Adipocyte (in vitro differentiated cells): ENCODE measurements at regions not wholly inside any gene's neighbourhood (a gene's known extent, or its start where the extent isn't known, plus 50 kb on each side); places are given as distances from the start of the nearest gene placed in this dataset.

ENCODE experiments used
- DNase-seq: peaks from one replicate; pipeline ENCODE4 v3.0.0-alpha.2; 2015; ENCODE audit warnings: low read depth
- H3K27me3 ChIP-seq: replicated peaks from 2 replicates; pipeline ENCODE4 v1.7.0; 2013; ENCODE audit warnings: mild to moderate bottlenecking, low read length, moderate library complexity; ENCODE audit not compliant: control insufficient read depth, insufficient read depth
- H3K36me3 ChIP-seq: 2 replicates; pipeline ENCODE4 v1.7.0; 2013; ENCODE audit warnings: low read length, mild to moderate bottlenecking, moderate library complexity; ENCODE audit not compliant: control insufficient read depth, insufficient read depth, severe bottlenecking
- H3K4me1 ChIP-seq: 2 replicates; pipeline ENCODE4 v1.7.0; 2013; ENCODE audit warnings: mild to moderate bottlenecking, low read length, moderate library complexity; ENCODE audit not compliant: control insufficient read depth, insufficient read depth
- H3K4me3 ChIP-seq: 2 replicates; pipeline ENCODE4 v1.7.0; 2013; ENCODE audit warnings: mild to moderate bottlenecking, low read length, moderate library complexity
- H3K9ac ChIP-seq: 2 replicates; pipeline ENCODE4 v1.7.0; 2013; ENCODE audit warnings: mild to moderate bottlenecking, low read length, moderate library complexity
- H3K9me3 ChIP-seq: 2 replicates; pipeline ENCODE4 v1.7.0; 2013; ENCODE audit warnings: mild to moderate bottlenecking, low read length, moderate library complexity; ENCODE audit not compliant: control insufficient read depth

GRCh38 chr18:64852281-64852680, 703.4 kb upstream of the LINC00305 start:
- Histone ChIP-seq H3K36me3 (no peaks in the 10 kb centered on the region), H3K9ac (no peak overlapping the region), H3K4me1 (no peaks in the 10 kb centered on the region), H3K9me3 (no peaks in the 10 kb centered on the region), H3K4me3 (no peak overlapping the region), H3K27me3 (no peaks in the 10 kb centered on the region)
- no peak for DNase-seq

GRCh38 chr18:64851726-64852125, 702.8 kb upstream of the LINC00305 start:
- Histone ChIP-seq H3K27me3 (no peaks in the 10 kb centered on the region), H3K9ac (no peak overlapping the region), H3K36me3 (no peaks in the 10 kb centered on the region), H3K9me3 (no peaks in the 10 kb centered on the region), H3K4me3 (no peak overlapping the region), H3K4me1 (no peaks in the 10 kb centered on the region)
- no peak for DNase-seq

GRCh38 chr18:64850791-64851190, 701.9 kb upstream of the LINC00305 start:
- H3K4me3 ChIP-seq: no peak overlapping the region
- H3K9ac ChIP-seq: no peak overlapping the region
- no peak for DNase-seq
- H3K36me3 ChIP-seq: no peaks in the 10 kb centered on the region
- H3K9me3 ChIP-seq: no peaks in the 10 kb centered on the region
- H3K4me1 ChIP-seq: no peaks in the 10 kb centered on the region
- H3K27me3 ChIP-seq: no peaks in the 10 kb centered on the region

- Histone ChIP-seq H3K36me3 (no peaks in the 10 kb centered on the region), H3K27me3 (no peaks in the 10 kb centered on the region), H3K4me1 (no peaks in the 10 kb centered on the region), H3K9ac (no peak overlapping the region), H3K4me3 (no peak overlapping the region), H3K9me3 (no peaks in the 10 kb centered on the region)
- DNase-seq: no peak
These were observed 692.2 kb upstream of the LINC00305 start for GRCh38 chr18:64840911-64841701.

- H3K36me3 ChIP-seq: no peaks in the 10 kb centered on the region
- no peak overlapping the region for H3K4me3 ChIP-seq
- DNase-seq: no peak
- H3K9me3 ChIP-seq: no peaks in the 10 kb centered on the region
- no peak overlapping the region for H3K9ac ChIP-seq
- H3K27me3 ChIP-seq: no peaks in the 10 kb centered on the region
- no peaks in the 10 kb centered on the region for H3K4me1 ChIP-seq
These were observed 661.5 kb upstream of the LINC00305 start for GRCh38 chr18:64810354-64810753.

GRCh38 chr18:64809801-64810200, 660.9 kb upstream of the LINC00305 start:
- no peak for DNase-seq
- no peaks in the 10 kb centered on the region for H3K9me3 ChIP-seq
- H3K27me3 ChIP-seq: no peaks in the 10 kb centered on the region
- H3K4me3 ChIP-seq: no peak overlapping the region
- no peaks in the 10 kb centered on the region for H3K4me1 ChIP-seq
- H3K9ac ChIP-seq: no peak overlapping the region
- H3K36me3 ChIP-seq: no peaks in the 10 kb centered on the region

- no peaks in the 10 kb centered on the region for H3K9me3 ChIP-seq
These were observed 658.7 kb upstream of the LINC00305 start for GRCh38 chr18:64807560-64807959.

GRCh38 chr18:64806691-64807090, 657.8 kb upstream of the LINC00305 start:
- no peaks in the 10 kb centered on the region for H3K9me3 ChIP-seq
- H3K4me1 ChIP-seq: no peaks in the 10 kb centered on the region

More at GRCh38 chr18:64807560-64807959, 658.7 kb upstream of the LINC00305 start:
- no peak overlapping the region for H3K9ac ChIP-seq
- no peak overlapping the region for H3K4me3 ChIP-seq
- H3K27me3 ChIP-seq: no peaks in the 10 kb centered on the region
- no peaks in the 10 kb centered on the region for H3K4me1 ChIP-seq
- no peak for DNase-seq
- no peaks in the 10 kb centered on the region for H3K36me3 ChIP-seq

GRCh38 chr18:64806232-64806631, 657.3 kb upstream of the LINC00305 start:
- no peak for DNase-seq
- Histone ChIP-seq H3K4me1 (no peaks in the 10 kb centered on the region), H3K9me3 (no peaks in the 10 kb centered on the region), H3K36me3 (no peaks in the 10 kb centered on the region), H3K9ac (no peak overlapping the region), H3K4me3 (no peak overlapping the region), H3K27me3 (no peaks in the 10 kb centered on the region)

More at GRCh38 chr18:64806691-64807090, 657.8 kb upstream of the LINC00305 start:
- DNase-seq: no peak
- Histone ChIP-seq H3K27me3 (no peaks in the 10 kb centered on the region), H3K9ac (no peak overlapping the region), H3K4me3 (no peak overlapping the region), H3K36me3 (no peaks in the 10 kb centered on the region)

- Histone ChIP-seq H3K4me1 (no peaks in the 10 kb centered on the region), H3K9ac (no peak overlapping the region), H3K36me3 (no peaks in the 10 kb centered on the region), H3K9me3 (no peaks in the 10 kb centered on the region), H3K27me3 (no peaks in the 10 kb centered on the region), H3K4me3 (no peak overlapping the region)
- DNase-seq: no peak
These were observed 654.6 kb upstream of the LINC00305 start for GRCh38 chr18:64803471-64803870.

GRCh38 chr18:64800151-64800550, 651.3 kb upstream of the LINC00305 start:
- DNase-seq: no peak
- no peaks in the 10 kb centered on the region for H3K9me3 ChIP-seq
- H3K4me3 ChIP-seq: no peak overlapping the region
- H3K36me3 ChIP-seq: no peaks in the 10 kb centered on the region
- H3K9ac ChIP-seq: no peak overlapping the region
- H3K4me1 ChIP-seq: no peaks in the 10 kb centered on the region
- no peaks in the 10 kb centered on the region for H3K27me3 ChIP-seq

- Histone ChIP-seq H3K4me3 (no peak overlapping the region), H3K27me3 (no peaks in the 10 kb centered on the region), H3K4me1 (no peaks in the 10 kb centered on the region), H3K36me3 (no peaks in the 10 kb centered on the region), H3K9ac (no peak overlapping the region), H3K9me3 (no peaks in the 10 kb centered on the region)
- DNase-seq: no peak
These were observed 650.5 kb upstream of the LINC00305 start for GRCh38 chr18:64799376-64799775.
